Transverse colon (tissue), 3 donors: ENCODE measurements at regions not wholly inside any gene's neighbourhood (a gene's known extent, or its start where the extent isn't known, plus 50 kb on each side); places are given as distances from the start of the nearest gene placed in this dataset.

Experiments used
- POLR2A ChIP-seq: fragments of 450-650 bp; IDR thresholded peaks from one replicate; pipeline ENCODE4 v1.6.1; 2016; ENCODE audit warnings: antibody characterized with exemption, mild to moderate bottlenecking, moderate library complexity
- TF ChIP-seq, protein P1 (sequence below), 5 experiments: fragments of 200-600 bp in 3 of 5; fragments of 450-650 bp in 2 of 5; sonication (generic) in 3 of 5; IDR thresholded peaks; 1 replicate in 2 of 5; 2 replicates in 3 of 5; pipeline ENCODE4 v1.5.1; 2016 to 2017; ENCODE audit warnings: antibody characterized with exemption in 5 of 5, inconsistent platforms in 3 of 5, mild to moderate bottlenecking in 2 of 5, moderate library complexity in 1 of 5

DNA sequence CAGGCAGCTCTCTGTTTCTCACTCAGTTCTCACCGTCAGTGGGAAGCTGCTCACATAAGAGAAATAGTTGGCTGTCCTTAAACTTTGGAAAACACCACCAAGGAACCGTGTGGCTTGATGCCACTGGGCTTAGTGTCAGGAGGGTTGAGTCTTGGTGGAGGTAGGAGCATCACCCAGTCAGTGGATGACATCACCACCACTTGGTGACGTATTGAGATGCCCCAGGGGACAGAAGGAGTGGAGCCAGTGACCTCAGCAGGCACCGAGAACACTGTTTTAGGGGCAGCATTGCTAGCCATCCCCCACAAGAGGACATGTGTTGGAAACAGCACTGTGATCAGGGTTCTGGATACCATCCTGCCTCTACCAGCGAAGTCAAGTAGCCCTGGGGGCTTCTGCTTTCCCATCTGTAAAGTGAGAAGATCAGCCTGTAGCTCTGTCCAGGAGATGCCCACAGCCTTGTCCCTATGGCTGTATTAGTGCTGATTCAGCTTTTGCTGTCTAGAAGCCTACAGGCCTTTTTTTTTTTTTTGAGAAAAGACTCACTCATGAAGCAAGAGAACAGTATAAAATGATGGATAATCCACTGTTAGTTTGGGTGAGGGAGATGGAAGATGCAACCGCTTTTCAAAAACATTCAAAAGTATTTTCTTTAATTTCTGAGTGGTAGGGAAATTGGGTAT lies 66.2 kb downstream of the TSN start:
- TF ChIP-seq, protein P1, sequence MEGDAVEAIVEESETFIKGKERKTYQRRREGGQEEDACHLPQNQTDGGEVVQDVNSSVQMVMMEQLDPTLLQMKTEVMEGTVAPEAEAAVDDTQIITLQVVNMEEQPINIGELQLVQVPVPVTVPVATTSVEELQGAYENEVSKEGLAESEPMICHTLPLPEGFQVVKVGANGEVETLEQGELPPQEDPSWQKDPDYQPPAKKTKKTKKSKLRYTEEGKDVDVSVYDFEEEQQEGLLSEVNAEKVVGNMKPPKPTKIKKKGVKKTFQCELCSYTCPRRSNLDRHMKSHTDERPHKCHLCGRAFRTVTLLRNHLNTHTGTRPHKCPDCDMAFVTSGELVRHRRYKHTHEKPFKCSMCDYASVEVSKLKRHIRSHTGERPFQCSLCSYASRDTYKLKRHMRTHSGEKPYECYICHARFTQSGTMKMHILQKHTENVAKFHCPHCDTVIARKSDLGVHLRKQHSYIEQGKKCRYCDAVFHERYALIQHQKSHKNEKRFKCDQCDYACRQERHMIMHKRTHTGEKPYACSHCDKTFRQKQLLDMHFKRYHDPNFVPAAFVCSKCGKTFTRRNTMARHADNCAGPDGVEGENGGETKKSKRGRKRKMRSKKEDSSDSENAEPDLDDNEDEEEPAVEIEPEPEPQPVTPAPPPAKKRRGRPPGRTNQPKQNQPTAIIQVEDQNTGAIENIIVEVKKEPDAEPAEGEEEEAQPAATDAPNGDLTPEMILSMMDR (IDR thresholded peaks at IDR 0.05): no peak
- TF ChIP-seq POLR2A: no peak
